ENCODE measurements at regions not wholly inside any gene's neighbourhood (a gene's known extent, or its start where the extent isn't known, plus 50 kb on each side); places are given as distances from the start of the nearest gene placed in this dataset.

- no peak for DNase-seq (ENCODE audit: low read depth)
- no peak for TF ChIP-seq CTCF (IDR thresholded peaks at IDR 0.05; ENCODE audit: insufficient read depth, low read length)
Measured at GRCh38 chr4:64880557-64880956, 471.3 kb upstream of the TECRL start.

GRCh38 chr4:64876021-64876420 is 466.8 kb upstream of the TECRL start:
- H3K4me3 ChIP-seq (ENCODE audit: low read depth, low read length): no peak overlapping the region
- DNase-seq (ENCODE audit: low read depth): no peak
- no peak for TF ChIP-seq CTCF (IDR thresholded peaks at IDR 0.05; ENCODE audit: insufficient read depth, low read length)

More at GRCh38 chr4:64880557-64880956, 471.3 kb upstream of the TECRL start:
- no peak overlapping the region for H3K4me3 ChIP-seq (ENCODE audit: low read depth, low read length)

DNA sequence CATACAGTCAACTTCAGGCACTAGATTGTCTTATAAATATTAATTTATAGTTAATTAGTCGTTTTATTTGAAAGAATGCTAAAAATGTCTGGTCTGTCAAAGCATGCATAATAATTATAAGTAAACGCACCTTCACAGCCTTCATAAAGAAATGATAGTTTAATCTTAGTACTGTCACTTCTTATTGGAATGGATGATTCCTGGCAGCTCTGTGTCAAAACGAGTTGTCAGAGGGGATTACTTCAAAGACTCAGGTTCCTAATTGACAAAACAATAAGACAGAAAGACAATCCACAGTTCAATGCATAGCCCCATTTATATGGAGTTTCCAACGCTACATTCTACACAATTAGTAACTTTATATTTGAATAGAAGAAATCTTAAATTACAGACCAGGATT is 461.3 kb upstream of the TECRL start:
- TF ChIP-seq CTCF (IDR thresholded peaks at IDR 0.05; ENCODE audit: insufficient read depth, low read length): no peak
- no peak for DNase-seq (ENCODE audit: low read depth)
- no peak overlapping the region for H3K4me3 ChIP-seq (ENCODE audit: low read depth, low read length)

GRCh38 chr4:64857815-64858214 is 448.6 kb upstream of the TECRL start:
- no peak for TF ChIP-seq CTCF (IDR thresholded peaks at IDR 0.05; ENCODE audit: insufficient read depth, low read length)
- no peak overlapping the region for H3K4me3 ChIP-seq (ENCODE audit: low read depth, low read length)
- no peak for DNase-seq (ENCODE audit: low read depth)

DNA sequence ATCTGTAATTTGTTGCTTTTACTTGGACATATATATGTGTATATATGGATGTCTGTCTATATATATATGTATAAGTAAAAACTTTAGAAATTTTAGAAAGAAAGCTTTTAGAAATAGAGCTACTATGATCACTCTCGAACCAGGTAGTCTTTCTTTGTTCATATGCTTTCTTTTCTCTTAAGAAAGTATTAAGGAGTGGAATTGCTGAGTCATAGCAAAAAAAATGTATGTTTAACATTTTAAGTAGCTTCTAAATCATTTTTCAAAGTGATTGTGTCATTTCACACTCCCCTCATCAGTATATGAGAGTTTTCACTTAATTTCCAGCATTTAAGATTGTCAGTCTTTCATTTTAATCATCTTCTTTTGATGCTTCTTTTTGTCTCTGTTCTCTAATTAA is 447.9 kb upstream of the TECRL start:
- no peak for TF ChIP-seq CTCF (IDR thresholded peaks at IDR 0.05; ENCODE audit: insufficient read depth, low read length)
- no peak overlapping the region for H3K4me3 ChIP-seq (ENCODE audit: low read depth, low read length)
- no peak for DNase-seq (ENCODE audit: low read depth)

GRCh38 chr4:64846417-64846816 is 437.2 kb upstream of the TECRL start:
- H3K4me3 ChIP-seq (ENCODE audit: low read depth, low read length): no peak overlapping the region
- TF ChIP-seq CTCF (IDR thresholded peaks at IDR 0.05; ENCODE audit: insufficient read depth, low read length): no peak
- DNase-seq (ENCODE audit: low read depth): no peak

GRCh38 chr4:64829749-64830148 is 420.5 kb upstream of the TECRL start:
- no peak overlapping the region for H3K4me3 ChIP-seq (ENCODE audit: low read depth, low read length)
- DNase-seq (ENCODE audit: low read depth): no peak
- no peak for TF ChIP-seq CTCF (IDR thresholded peaks at IDR 0.05; ENCODE audit: insufficient read depth, low read length)
